Superior temporal gyrus (tissue), 1 donor: ENCODE measurements at regions not wholly inside any gene's neighbourhood (a gene's known extent, or its start where the extent isn't known, plus 50 kb on each side); places are given as distances from the start of the nearest gene placed in this dataset.
A peak's percentile ranks its signal among the peaks of the same experiment; 100 is the strongest.

Experiments used
- DNase-seq: peaks from one replicate; pipeline ENCODE4 v3.0.0-alpha.2; 2016; ENCODE audit errors: extremely low spot score

DNA sequence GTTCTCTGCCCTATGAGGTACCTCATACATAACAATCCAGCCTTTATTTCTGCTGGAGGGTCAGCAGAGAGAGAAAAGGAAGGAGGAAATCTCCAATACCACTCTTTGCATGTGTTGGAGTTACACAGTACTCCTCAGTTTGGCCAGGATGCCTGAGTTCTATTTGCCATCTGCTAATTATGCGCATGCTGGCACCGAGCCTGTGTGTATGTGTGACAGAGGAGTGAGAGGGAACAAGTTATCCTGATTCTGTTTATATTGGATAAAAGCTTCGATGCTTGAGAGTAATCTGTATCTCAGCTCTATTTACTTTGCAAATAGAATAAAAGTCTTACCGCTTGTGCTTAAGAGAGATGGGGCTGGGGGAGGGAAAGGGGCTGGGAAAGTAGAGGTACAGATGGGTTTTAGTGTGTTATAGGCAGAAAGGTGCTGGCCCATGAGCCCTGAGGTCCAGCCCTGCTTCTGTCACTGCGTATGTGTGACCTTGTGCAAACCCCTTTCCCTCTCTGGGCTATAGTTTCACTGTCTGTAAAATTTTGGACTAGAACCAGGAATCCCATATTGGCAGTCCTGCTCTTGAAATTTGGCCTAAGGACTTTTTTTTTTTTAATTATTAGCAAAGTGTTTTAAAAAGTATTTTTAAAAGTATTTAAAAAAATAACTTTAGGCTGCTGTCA, 54.5 kb upstream of the PLXNA2 start:
- no peak for DNase-seq

DNA sequence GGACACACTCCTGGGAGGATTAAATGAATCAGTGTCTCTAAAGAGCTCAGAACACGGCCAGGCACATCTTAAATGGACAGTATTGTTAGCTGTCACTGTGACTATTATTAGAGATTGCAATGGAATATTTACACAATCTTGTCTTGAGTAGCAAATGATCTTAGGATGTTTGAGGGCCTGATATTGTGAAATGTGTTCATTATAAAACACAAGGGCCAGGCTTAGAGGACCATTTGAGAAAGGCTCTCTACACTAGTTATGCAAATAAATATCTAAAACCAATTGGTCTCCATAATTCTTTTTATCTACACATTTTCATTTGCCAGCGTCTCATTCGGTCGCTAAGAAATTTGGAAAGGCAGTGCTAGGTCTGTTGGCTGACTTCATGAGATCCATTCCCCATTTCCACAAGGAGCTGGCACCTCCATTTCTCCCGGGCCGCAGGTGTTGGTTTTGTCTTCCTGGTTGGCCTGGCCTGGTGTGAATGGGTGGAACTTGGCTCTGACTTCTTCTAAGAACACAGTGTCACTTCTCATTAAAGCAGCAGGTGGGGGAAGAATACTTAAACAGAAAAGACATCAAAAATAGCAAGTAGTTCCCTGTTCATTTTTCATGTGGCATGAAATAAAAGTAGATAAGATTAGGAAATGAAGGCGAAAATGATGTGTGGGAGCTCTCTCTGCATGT, 56.0 kb upstream of the PLXNA2 start:
- DNase-seq, result no peak

DNA sequence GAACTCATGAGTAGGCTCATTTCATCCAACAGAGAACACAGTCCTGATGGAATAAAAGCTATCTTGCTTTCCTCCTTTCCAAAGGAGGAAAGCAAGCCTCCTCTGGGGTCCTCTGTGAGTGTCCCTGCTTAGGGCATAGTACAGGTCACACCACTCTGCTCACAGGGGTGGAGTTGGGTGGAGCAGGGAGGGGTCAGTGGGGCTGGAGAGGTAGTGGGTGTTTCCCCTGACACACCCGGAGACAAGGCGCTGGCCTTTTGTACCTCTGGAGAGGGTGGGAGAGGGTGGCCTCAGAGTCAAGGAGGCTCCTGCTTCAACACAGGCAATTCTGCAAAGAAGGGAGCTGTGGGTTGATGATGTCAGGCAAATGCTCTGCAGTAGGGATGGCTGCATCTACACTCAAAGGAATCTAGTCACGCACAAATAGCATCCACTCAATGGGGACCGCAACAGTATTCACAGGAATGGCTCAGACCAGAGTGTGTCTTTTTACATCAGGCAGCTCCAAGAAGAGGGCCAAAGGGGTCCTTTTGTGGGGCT, 58.6 kb upstream of the PLXNA2 start:
- DNase-seq, result no peak

DNA sequence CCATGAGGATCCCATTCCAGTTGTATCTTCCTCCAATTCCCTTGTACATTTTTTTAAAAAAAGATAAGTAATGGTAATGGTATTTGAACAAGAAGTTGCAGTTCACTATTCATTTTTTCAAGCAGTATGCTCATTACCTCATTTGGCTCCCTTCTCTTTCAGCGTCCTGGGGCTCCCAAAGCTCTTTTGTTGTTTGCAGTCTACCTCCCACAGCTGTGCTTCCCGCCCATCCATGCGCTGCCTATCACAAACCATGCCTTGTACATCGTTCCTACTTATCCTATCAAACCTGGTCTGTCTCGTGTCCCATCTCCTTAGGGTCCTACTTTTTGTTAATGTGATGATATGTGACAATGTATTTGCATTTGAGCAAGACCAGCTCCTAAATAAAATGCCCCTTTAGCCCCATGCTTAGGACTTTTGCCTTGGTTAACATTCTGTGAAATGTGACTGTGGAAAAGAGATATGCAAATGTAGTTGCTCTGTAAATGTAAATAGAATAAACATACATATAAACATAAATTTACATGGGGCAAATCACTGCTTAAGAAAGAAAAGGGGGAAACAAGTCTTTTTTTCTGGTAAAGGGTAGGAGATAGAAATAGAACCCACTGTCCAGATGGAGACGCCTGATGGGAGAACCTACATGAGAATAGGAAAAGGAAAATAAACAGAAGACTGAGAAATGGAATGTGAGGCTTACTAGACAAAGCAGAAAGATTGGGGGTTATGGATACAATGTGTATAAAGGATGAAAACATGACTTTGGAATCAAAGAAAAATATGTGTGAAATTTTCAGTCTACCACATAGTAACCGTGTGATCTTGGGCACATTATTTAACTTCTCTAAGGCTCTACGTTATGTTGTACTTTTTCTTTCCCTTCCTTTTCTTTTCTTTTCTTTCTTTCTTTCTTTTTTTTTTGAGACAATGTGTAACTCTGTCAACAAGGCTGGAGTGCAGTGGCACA, 59.8 kb upstream of the PLXNA2 start:
- no peak for DNase-seq

DNA sequence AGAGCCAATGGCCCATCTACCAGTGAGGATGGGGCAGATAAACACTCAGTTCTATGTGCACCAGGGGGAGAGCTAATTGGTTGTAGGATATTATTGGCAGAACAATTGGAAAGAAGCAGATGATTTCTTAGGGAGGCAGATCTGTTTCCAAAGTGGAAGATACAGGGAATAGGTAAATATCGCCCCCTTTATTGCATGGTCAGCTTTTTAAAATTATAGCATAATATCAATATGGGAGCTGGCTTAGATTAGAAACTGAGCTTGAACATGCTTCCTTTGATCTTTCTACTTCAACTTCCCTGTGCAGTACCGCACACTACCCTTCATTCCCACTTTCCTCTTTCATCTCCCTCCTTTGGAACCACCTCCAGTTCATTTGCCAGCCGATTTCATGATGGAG, 64.0 kb upstream of the PLXNA2 start:
- DNase-seq, result no peak

DNA sequence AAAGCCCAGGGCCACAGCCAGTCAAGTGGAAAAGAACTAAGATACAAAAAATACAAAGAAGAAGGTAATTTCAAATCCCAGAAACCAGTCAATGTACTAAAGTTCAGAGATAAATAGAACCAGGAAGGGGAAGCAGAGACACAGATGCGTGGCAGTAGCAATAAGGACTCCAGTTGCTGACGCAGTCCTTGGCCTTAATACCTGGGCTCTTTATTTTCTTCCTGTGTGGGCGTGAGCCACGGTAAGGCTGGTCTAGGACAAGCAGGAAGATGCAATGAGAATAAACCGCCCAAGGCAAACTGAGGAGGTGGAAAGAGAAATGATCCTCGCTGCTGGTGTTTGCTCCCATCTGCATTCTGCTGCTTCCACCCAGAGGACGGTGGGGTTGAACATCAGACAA, 65.6 kb upstream of the PLXNA2 start:
- no peak for DNase-seq

DNA sequence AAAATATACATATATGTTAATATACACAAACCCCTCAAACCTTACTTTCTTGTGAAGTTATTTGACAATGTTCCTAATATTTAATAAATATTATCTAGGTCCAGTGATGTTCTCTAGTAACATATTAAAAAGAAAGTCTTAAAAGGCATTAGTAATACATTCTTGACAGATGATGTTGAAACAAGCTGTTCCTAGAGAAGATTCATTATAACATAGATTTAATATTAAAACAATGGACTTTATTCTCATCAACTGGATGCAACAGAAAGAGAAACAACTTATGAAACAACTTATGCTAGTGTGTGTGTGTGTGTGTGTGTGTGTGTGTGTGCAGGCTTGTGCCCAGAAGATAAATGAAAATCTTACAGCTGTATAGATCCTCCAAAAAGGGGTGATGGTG, 68.5 kb upstream of the PLXNA2 start:
- no peak for DNase-seq

DNA sequence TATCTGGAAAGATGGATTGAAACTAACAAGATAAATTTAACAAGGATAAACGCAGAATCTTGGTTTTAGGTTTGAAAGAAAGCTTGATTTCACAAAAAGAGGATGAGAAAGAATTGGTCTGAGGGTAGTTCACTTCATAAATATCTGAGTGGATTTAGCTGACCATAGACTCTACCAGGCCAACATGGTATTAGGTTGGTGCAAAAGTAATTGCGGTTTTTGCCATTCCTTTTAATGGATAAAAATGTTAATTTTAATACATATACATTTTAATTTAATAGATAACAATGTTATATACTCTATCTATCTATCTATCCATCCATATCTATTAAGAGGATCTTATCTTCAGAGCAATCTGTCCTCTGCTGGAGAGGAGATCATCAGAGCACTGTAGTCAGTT, 70.2 kb upstream of the PLXNA2 start:
- no peak for DNase-seq

DNA sequence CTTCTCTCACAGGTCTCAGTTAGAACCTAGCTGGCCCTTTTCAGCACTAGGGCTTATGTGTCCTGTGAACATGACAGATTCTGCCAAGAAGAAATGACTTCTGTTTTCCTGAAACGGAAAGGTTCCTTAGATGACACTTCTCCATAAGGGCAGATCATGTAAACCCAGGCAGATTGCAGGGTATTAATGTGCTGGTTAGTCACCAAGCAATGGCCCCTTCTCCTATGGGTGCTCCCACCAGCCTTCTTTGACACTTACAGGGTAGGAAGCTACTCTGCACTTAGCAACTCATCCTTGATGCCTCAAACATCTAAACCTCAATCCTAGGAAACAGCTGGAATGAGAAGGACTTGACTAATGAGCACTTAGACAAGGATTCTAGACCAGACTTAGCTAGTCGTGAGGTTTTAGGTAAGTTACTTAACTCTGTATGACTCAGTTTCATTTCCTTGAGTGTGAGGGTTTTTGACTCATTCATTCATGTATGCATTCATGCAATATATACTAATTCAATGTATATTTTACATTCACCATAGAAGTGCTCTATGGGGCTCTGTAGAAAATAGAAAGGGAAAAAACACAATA, 74.1 kb upstream of the PLXNA2 start:
- no peak for DNase-seq

DNA sequence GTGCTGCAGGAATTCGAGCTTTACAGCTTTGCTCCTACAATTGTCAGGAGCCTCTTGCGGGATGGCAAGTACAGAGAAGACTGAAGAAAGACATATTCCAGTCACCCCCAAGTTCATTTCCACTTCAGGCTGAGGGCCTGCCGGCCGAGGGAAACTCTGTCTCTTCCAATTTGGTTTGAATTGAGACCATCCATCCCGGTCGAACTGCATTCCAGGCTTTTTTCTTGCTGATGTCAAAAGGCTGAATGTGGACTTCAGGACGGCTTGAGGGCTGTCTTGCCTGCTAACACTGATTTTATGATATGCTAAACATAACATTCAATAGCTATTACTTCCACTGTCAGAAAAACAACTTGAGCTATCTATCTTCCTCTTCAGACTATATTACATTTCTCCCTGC, 79.8 kb upstream of the PLXNA2 start:
- DNase-seq, result no peak

DNA sequence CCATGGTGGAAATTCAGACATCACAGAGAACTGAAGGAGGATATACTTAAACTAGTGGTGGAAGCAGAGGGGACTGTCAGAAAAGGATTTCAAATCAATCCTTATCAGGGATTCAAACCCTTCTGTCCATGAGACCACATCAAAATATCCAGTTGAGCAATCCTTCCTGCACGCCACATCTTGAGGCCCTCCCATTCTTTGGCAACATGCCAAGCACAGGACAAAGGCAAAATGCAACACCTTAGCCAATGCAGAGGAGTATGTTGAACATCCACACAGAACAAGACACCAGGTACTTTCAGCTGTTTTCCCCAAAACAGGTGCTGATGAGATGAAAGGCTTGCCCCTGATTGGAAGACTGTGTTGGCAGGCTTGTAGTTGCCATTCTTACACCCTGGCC, 81.8 kb upstream of the PLXNA2 start:
- no peak for DNase-seq

DNA sequence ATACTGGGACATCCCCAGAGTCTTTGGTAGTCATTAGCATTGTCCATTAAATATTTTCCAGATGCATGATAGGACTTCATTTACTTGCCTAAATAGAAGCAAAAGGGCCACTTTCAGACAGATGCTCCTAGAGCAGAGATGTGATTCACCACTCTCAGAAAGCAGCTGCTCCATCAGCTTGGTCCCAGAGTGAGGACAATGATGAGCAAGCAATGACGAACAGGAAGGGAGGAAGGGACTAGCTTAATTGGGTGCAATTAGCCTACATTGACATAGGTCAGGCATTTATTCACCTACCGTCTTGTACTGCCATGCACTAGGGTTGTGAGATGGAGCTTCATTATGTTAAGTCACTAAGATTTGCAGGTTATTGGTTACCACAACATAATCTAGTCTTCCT, 85.1 kb upstream of the PLXNA2 start:
- no peak for DNase-seq

DNA sequence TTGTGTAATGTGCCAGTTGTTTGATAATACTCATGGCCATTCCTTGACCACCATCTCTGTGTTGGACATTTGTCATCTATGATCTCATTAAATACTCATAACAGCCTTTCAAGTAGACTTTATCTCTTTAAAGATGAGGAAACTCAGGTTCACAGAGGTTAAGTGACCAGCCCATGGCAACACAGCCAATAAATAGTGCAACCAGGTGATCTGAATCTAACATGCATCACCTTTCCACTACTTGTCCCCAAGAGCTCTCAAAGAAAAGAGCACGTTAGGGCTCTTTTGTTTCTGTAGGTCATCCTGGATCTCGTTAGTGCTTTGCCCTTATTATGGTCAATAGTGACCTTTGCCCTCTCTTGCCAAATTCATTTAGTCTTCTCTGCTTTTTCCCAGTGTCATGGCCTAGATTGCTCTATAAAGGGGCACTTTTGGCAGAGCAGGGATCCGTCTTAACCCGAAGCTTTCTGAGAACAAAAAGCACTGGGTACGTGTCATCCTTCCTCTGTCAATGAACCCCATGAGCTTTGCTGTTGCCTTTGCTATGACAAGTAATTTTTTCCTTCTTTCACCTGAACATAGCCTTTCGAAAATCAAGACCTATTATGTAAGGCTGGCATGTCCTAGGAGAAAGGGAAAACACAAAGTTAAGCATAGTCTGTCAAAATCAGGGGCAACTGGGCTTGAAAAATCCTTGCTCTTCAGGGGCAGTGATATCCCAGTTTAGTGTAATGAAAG, 88.0 kb upstream of the PLXNA2 start:
- DNase-seq, result no peak

DNA sequence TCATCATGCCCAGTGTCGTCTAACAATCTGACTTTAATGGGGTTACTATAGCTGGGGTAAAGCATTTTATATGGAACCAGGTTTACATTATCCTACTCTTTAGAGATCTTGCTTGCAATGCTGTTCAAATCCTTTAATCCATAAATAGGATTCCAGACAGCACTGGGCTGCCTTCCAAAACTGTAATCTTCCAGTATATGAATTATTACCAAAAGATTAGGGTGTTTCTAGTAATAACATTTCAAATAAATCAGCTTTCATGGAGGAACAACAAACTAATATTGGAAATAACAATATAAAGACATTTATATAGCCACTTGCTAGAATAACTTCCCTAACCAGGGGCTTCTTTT, 88.6 kb upstream of the PLXNA2 start:
- DNase-seq, result no peak

DNA sequence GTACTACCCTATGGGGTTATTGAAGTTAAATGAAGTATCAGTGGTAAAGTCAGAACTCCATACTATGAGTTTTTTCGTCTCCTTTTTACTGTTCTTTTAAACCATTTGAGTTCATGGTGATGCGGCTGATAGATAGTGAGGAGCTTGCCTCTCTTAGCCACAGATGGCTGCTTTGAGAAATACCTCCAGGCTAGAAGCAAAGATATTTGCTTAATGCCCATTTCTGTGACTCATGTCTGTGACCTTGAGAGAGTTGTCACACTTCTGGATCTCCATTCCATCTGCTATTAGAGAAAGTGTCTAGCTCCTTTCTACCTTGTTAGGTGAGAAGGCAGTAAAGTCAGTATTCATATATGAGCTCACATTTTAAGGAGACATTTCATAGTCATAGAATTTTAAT, 89.5 kb upstream of the PLXNA2 start:
- no peak for DNase-seq

DNA sequence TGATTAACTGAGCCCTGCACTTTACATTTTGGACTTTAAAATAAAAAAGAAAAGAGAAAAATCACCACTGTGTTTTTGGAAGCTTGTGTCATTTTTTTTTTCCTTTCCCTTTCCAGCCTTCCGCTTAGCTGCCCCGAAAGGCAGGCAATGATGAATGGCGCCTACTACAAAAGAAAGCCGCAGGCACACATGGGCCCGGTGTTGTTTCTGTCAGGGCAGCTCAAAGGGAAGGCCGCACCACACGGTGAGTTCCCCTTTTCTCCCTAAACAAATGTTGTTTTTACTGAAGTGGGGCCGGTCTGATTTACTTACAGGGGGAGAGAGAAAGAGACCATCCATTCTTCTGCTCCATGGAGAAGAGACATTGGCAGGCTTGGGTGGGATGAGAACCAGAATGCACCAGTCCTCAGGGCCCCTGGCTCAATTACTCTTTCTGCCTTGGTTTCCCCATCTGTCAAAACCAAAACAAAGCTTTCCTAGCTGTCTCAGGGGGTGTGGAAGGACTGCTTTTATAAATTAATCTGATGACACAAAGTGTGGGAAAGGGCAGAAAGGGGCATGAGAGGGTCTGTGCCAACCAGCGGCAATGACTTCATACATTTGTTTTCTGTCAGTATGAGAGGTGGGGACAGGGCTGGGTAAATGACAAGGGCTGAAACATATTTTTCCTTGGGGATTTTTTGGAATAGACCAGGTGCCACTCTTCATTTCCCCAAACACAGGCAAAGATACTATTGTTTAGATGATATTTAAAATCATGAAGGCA, 91.4 kb upstream of the PLXNA2 start:
- no peak for DNase-seq

DNA sequence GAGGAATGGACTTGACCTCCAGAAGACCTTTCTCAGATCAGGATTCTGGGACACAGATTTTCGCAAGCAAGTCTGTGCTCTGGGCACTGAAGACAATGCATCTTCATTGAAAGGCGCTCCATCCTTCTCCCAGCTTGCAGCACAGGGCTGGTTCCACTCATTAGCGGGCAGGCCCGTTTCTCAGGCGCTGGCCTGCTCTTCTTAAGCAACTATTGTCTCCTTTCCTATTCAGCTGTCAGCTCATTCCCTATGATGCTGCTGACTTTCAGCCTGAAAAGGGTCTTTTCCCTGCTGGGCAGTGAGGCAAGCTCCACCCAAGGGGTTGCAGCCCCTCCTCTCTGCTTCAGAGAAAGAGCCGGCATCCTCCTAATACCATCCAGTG, 91.9 kb upstream of the PLXNA2 start:
- no peak for DNase-seq

DNA sequence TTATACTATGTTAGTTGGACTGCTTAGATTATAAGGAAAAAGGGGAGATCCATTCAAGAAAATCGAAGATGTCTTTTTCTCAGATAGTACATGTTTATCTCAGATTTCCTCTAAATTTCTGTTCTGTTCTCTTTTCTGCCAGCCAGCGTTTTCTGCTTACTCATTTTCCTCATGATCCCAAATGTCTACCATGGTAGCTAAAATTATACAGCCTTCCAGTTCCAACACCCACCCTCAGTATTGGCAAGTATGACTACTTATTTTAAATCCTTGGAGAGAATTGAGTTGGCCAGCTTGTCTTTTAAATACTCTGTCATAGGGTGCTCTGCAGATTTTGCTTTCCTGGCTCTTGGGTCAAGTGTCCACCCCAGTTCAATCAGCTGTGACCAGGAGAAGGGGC, 95.7 kb upstream of the PLXNA2 start:
- DNase-seq, result peak; percentile 58

DNA sequence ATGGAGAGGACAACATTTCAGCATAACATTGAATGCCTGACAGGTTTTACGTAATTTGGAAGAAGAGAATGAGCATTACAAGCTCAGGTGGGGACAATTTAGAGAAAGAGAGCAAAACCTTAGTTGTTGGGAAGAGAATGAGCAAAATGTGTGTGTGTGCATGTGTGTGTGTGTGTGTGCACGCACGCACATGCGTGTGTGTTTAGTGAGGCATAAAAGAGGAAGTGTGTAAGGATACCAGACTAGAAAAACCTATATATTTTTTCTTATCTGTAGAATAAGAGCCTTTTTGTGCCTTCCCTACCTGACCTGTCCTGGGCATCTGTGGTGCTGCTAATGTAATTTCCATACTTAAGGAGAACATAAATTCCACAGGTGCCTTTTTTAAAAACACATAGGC, 99.0 kb upstream of the PLXNA2 start:
- no peak for DNase-seq

DNA sequence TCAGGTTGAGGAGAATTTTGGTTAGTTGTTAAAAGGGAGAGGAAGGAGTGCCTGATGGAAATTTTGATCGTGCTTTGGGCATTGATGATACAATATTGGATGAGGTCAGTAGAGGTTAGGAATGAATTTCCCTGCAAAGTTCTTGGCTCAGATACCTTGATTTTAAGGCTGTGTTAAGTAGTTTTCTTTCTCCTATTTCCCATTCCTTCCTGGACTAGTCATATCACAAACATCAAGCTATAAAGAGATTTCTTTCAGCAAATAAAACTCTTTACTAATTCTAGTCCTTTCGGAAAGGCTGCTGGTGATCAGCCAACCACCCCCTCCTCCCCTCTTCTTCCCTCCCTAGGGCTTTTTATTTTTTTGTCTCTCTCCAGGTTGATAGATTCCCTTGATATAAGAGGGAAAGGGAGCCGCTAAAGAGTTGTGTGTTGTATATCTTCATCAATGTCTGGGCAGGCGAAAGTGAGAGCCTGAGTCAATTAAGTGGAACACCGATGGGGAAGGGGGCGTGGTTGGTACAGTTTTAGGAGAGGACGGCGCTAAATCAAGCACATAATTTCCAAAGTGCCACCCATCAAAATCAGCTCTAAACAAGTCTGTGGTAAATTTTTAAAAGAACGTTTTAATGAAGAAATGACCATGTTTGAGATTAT, 100.1 kb upstream of the PLXNA2 start:
- DNase-seq, result no peak
